ENCODE measurements at regions not wholly inside any gene's neighbourhood (a gene's known extent, or its start where the extent isn't known, plus 50 kb on each side); places are given as distances from the start of the nearest gene placed in this dataset.
"Not testable (repeated sequence)": the region's sequence is repeated elsewhere in the genome, so short reads cannot be mapped to it uniquely, and the experiment has no call there.

GRCh38 chrX:79827611-79828010 is 186.9 kb upstream of the TBX22 start:
- DNase-seq (ENCODE audit: low spot score); ATAC-seq; H3K4me3 ChIP-seq; H2AFZ ChIP-seq; H3K27ac Mint-ChIP-seq; H3K27me3 Mint-ChIP-seq (ENCODE audit: insufficient read depth, low read depth, poor library complexity); H3K4me2 ChIP-seq; H3K79me2 ChIP-seq (replicated peaks; ENCODE audit: insufficient read depth); H3K4me1 ChIP-seq (ENCODE audit: insufficient read depth); H3K36me3 ChIP-seq (ENCODE audit: insufficient read depth); H3F3A ChIP-seq (replicated peaks; ENCODE audit: low read depth); H3K4me1 Mint-ChIP-seq; H3K4me3 Mint-ChIP-seq; H3K9me3 Mint-ChIP-seq; H4K20me1 ChIP-seq (replicated peaks; ENCODE audit: insufficient read depth); H3K27me3 ChIP-seq (ENCODE audit: insufficient read depth); H3K36me3 Mint-ChIP-seq (ENCODE audit: low read depth); H3K9me2 ChIP-seq (ENCODE audit: insufficient read depth); H3K27ac ChIP-seq (ENCODE audit: low read depth): not testable (repeated sequence)

- peak; percentile 11 for DNase-seq (ENCODE audit: low spot score)
- not testable (repeated sequence) for H3K4me3 Mint-ChIP-seq; H3K27ac Mint-ChIP-seq; H3K27me3 Mint-ChIP-seq (ENCODE audit: insufficient read depth, low read depth, poor library complexity); H3F3A ChIP-seq (replicated peaks; ENCODE audit: low read depth); H3K4me3 ChIP-seq; H3K79me2 ChIP-seq (replicated peaks; ENCODE audit: insufficient read depth); ATAC-seq; H3K27me3 ChIP-seq (ENCODE audit: insufficient read depth); H3K36me3 ChIP-seq (ENCODE audit: insufficient read depth); H3K4me2 ChIP-seq; H2AFZ ChIP-seq; H3K9me3 Mint-ChIP-seq; H3K9me2 ChIP-seq (ENCODE audit: insufficient read depth); H3K4me1 Mint-ChIP-seq; H4K20me1 ChIP-seq (replicated peaks; ENCODE audit: insufficient read depth); H3K36me3 Mint-ChIP-seq (ENCODE audit: low read depth); H3K4me1 ChIP-seq (ENCODE audit: insufficient read depth); H3K27ac ChIP-seq (ENCODE audit: low read depth)
- TF ChIP-seq, protein P1, sequence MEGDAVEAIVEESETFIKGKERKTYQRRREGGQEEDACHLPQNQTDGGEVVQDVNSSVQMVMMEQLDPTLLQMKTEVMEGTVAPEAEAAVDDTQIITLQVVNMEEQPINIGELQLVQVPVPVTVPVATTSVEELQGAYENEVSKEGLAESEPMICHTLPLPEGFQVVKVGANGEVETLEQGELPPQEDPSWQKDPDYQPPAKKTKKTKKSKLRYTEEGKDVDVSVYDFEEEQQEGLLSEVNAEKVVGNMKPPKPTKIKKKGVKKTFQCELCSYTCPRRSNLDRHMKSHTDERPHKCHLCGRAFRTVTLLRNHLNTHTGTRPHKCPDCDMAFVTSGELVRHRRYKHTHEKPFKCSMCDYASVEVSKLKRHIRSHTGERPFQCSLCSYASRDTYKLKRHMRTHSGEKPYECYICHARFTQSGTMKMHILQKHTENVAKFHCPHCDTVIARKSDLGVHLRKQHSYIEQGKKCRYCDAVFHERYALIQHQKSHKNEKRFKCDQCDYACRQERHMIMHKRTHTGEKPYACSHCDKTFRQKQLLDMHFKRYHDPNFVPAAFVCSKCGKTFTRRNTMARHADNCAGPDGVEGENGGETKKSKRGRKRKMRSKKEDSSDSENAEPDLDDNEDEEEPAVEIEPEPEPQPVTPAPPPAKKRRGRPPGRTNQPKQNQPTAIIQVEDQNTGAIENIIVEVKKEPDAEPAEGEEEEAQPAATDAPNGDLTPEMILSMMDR (conservative IDR thresholded peaks at IDR 0.05; ENCODE audit: low read depth in 2 of 2): peak; percentile 40 to 46
These were observed 164.4 kb upstream of the TBX22 start for GRCh38 chrX:79850114-79850513.

DNA sequence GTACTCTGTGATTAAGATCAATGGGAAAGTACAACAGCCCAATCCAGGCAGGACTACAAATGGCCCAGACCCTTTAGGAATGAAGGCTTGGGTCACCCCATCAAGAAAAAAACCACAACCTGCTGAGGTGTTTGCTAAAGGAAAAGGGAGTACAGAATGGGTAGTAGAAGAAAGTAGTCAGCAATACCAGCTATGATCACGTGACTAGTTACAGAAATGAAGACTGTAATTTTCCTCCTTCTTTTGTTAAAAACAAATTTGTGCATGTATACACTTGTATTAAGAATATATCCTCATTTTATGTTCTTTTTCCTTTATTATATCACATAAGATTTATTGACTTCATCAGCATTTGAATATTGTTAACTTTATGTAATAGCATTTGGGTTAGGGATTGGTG is 160.1 kb upstream of the TBX22 start:
- H3K27ac ChIP-seq (ENCODE audit: low read depth): no peak overlapping the region
- H3K4me1 ChIP-seq (ENCODE audit: insufficient read depth): no peaks in the 10 kb centered on the region
- H4K20me1 ChIP-seq (replicated peaks; ENCODE audit: insufficient read depth): no peaks in the 10 kb centered on the region
- Mint-ChIP-seq H3K27ac (no peak overlapping the region), H3K27me3 (ENCODE audit: insufficient read depth, low read depth, poor library complexity) (no peaks in the 10 kb centered on the region), H3K9me3 (no peaks in the 10 kb centered on the region), H3K4me3 (no peak overlapping the region), H3K4me1 (no peaks in the 10 kb centered on the region), H3K36me3 (ENCODE audit: low read depth) (peaks cover 2% of the 10 kb centered on the region; the same call in 1 of the 3 replicates)
- H3K36me3 ChIP-seq (ENCODE audit: insufficient read depth): no peaks in the 10 kb centered on the region
- DNase-seq (ENCODE audit: low spot score) (no peak), ATAC-seq (no peak)
- no peak overlapping the region for H3K4me2 ChIP-seq
- H3K79me2 ChIP-seq (replicated peaks; ENCODE audit: insufficient read depth): no peaks in the 10 kb centered on the region
- no peaks in the 10 kb centered on the region for H3K27me3 ChIP-seq (ENCODE audit: insufficient read depth)
- no peak overlapping the region for H3K4me3 ChIP-seq
- no peaks in the 10 kb centered on the region for H3K9me2 ChIP-seq (ENCODE audit: insufficient read depth)
- H3F3A ChIP-seq (replicated peaks; ENCODE audit: low read depth): no peaks in the 10 kb centered on the region
- H2AFZ ChIP-seq: no peak overlapping the region
- TF ChIP-seq EZH2 (IDR thresholded peaks at IDR 0.05; ENCODE audit: low read depth, unreplicated experiment) (no peak), REST (IDR thresholded peaks at IDR 0.05; ENCODE audit: unreplicated experiment) (no peak), POLR2AphosphoS5 (IDR thresholded peaks at IDR 0.05; ENCODE audit: low read depth) (no peak), CREB1 (CRISPR knock-in tag; IDR thresholded peaks at IDR 0.05; ENCODE audit: low read depth) (no peak), NANOG (IDR thresholded peaks at IDR 0.05; ENCODE audit: borderline replicate concordance) (no peak)
- TF ChIP-seq, protein P1 (conservative IDR thresholded peaks at IDR 0.05; ENCODE audit: low read depth in 2 of 2): no peak

Data from GM23338 (cell line).